NCI-H510A (cell line): ENCODE measurements at regions not wholly inside any gene's neighbourhood (a gene's known extent, or its start where the extent isn't known, plus 50 kb on each side); places are given as distances from the start of the nearest gene placed in this dataset.

Experiments
- DNase-seq: peaks from one replicate; lab custom pipeline; 2025; lab: John Stamatoyannopoulos, UW

DNA sequence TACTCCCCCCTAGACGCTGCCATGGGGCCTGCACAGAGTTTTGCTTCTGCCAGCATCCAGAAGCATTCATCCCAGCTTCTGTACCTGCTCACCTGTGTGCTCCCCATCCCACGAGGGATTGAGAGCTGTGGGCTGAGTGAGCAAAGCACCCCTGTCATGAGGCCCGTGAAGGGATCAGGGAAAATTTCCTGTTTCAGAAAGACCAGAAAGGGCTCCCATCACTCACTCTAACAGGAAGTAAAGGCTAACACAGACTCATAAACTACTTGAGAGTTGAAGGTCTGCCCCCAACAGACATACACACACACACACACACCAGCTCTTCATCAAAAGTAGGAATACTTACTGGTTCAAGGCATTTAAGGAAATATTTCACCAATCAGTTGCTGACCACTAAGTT, 256.5 kb upstream of the NT5E start:
- no peak for DNase-seq

DNA sequence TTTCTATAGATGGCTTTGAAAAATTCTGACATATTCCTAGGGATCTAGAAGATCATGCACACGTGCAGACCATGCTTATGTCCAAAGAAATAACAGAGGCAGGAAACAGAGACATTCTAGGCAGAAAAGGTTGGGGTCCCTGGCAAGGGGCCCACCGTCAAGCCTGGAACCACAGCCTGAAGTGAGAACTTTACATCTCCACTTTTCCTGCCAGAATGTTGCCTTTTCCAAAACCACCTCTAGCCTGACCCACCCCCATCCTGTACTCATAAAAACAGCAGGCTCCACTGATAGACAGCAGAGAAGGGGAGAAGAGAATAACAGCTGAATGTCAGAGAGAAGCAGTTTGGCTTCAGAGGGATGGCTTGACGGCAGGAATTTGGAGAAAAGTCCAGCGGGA, 257.3 kb upstream of the NT5E start:
- no peak for DNase-seq

DNA sequence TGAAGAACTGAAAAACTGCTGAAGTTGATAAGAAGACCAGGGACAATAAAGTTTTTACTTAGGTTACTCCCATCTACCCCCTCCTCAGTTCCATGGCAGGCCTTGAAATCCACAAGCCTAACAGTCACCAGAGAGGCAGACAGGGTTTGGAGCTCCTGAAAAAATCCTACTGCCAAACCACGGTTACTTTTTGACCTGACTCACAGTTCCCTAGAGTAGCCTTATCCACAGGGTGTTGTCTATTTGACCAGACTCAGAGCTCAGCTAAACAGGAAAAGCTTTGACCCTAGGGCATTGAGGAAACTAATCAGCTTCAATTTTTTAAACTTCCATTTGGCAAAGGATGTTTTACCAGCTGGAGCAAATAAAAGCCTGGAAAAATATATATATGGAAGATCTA, 257.7 kb upstream of the NT5E start:
- DNase-seq: no peak

DNA sequence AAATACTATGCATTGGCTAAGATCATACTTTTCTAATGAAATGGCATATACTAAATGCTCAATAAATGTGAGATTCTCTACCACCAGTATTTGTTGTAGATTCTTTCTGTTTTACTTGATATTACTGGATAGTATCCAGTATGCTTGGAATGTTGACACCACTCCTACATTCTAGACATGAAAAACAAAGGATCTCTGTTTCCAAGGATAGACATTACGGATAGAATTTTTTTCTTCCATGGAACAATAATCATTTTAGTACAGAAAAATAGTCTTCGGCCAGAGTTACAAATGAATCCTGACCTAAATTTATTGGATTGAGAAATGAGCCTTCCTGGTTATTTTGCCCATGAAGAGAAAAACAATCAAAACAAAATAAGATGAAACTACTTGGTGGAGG, 258.2 kb upstream of the NT5E start:
- DNase-seq: no peak

DNA sequence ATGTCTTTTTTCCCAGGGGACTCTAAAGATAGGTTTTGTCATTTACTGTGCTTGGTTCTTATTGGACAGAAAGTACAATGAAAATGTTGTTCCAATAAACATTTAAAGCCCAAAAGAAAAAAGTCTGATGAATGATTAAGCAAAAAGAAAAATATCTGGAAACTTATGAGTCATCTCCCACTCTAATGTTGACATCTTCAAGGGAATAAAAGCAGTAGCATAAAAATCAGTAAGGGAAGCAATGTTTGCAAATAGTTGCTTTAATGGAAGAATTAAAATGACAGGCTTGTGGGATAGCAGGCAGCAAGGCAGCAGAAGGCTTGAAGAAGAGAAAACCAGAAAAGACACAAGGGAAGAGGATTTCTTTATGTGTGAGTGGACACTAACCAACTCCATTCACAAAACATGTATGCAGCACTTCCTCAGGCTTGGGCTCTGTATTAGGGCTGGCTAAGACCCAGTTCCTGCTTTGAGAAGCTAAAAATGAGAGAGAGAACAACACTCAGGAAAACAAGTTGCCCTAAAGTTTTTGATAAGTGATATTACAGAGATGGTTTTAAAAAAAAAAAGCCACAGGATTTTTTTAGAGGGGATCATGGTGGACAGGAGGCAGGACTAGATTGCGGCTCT, 263.2 kb upstream of the NT5E start:
- DNase-seq: no peak

DNA sequence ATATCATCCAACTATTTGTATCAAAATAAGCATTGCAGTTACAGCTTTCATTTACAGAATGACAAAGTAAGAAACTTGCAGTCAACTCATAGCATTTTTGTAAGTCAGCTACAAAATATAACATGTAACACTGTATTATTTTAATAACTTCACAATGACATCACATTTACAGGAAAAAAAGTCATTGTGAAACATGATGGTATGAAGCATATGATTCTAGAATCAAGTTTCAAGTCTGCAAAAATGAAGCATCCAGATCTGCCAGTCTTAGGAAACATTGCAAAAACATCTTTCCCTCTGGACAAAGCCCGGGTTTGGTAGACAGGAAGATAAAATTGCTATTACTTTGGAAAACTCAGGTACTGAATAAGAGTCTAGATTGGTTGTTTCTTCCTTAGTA, 263.9 kb upstream of the NT5E start:
- DNase-seq: no peak

DNA sequence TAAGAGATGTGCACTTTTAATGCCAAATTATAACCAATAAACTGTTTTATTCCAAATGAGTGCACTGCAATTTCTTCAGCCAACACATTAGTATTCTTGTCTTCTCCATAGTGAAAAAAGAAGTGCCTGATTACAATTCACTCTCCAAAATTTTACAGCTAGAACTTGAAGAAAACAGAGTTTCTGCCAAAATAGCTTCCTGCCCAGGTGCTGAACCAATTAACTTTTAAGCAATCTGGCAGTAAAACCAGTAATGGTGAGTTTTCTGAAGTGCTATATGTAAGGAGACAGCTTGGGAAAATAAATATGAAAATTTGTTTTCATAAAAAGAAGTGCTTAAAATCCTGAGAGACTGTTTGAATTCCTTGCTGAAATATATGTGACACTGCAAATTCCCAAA, 266.0 kb upstream of the NT5E start:
- no peak for DNase-seq

DNA sequence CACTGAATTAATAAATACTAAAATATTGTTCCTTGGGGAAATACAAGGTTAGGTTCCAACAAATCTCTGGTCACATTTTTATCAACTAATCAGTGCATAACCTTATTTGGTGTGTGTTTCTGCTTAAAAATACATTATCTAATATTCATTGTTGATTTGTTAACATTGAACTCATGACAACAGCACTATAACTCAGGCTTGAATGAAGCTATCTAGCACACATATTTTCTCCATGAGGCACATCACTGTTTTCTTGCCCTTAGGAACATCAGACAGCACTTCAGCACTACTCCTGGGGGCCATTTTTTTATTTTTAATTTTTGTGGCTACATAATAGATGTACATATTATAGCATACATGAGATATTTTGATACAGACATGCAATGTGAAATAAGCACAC, 277.2 kb upstream of the NT5E start:
- DNase-seq: no peak

DNA sequence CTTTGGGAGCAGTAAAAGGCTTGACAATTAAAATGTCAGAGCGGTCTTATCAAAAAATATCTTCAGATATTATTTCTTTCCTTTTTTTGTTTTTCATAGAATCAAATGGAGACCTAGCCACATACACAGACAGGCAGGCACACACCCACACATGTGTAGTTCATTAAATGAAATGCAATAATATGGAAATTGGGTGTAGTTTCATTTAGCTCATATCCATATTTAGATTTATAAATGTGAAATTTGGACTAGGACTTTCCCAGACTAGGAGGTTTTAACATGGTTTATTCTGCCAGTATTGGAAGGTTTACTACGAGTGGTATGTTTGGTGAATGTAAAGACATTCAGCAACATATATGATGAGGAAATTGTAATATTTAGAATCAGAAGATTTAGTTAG, 277.7 kb upstream of the NT5E start:
- no peak for DNase-seq

DNA sequence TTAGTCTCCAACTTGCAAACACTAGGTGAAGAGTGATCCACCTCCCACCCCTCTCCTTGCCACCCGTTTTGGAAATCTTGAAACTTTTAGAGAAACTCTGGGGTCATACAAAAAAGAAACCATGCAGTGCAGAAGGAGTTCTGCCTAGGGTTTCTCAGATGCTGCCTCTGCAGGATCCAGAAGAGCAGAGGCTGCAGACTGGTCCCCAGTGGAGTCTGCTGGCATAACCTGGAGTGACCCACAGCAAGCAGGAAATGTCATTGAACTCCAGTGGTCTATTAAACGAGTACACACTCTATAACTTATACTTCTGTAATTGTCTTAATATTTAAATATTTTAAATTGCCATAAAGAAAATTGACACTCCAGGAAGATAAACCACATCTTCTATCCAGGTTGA, 280.7 kb upstream of the NT5E start:
- no peak for DNase-seq

DNA sequence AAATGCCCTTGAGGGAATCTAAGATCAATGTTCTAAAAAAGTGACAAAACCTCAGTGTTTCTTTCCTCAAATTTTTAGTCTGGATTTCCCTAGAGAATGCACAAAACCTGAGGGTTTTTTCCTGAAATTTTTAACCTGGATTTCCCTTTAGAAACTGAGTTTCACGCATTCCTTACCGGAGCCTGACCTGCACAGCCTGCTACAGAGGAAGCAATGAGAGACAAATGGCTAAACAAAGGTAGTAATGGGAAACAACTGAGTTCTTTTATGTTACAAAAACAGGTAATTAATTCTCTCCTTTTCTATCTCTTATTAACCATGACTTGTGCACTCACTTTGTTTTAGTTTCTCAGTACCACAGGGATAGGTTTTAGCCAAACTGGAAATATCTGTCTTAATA, 281.7 kb upstream of the NT5E start:
- DNase-seq: no peak

DNA sequence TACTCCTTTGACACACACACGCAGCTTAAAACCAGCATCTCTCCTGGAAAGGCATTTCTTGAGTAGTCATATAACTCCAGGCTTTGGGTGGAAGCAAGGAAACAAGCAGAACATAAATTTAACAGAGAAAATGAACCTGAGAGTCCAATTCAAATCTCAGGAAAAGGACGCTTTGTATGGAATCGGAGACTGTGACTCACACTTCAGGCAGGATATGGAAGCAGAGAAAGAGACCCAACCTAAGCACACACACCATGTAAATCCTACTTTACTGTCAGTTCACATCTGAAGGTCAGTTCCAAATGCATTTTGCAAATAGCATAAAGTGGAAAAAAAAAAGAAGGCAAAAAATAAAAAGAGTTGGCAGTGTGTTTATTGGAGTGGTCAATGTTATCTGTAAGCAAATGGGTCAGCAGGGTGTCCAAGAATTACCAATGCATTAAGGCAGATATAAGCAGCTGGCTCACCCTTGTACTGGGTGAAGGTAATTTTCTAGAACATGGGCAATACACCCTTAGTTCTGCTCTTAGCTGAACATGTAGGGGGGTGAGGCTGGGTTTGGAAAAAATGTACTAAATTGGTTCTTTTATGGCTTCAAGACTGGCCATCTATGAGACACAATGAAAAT, 283.7 kb upstream of the NT5E start:
- no peak for DNase-seq

DNA sequence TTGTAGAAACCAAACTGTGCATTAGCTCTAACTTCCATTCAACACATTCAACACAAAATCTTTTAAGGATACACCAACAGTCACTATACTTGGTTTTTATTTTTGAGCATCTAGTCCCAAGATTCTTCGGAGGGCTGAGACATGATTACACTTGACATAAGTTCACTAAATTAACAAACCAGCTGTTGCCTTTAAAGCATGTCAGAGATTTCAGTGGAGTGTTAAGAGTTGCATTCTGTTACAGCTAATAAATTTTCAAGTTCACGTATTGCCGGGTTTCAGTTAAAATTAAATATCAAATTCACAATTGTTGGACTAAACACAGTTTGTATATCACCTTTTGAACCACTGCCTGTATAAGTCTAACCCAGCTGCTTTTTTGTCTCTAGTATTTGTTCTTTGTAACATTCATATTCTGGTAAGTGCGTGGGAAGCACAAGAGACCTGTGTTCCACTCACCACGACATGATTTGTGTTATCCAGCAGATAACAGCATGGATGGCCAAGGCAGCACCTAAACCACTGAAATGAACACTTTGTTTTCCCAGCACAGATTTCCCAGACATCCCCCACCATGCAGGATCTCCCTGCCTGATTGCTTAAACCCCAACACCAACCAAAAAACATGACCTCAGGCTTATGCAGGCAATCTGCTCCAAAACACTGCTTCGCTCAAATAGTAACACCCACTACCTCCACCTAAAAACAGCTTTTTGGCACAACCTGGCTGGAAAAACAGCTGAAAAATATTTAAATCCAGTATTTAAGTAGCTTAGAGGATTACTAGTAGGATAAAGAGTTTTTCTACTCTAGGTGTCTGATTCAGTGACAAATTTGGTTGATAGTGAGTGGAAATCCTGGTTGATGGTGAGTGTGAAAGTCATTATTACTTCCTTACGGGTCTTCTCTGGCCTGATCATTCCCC, 286.5 kb upstream of the NT5E start:
- no peak for DNase-seq

DNA sequence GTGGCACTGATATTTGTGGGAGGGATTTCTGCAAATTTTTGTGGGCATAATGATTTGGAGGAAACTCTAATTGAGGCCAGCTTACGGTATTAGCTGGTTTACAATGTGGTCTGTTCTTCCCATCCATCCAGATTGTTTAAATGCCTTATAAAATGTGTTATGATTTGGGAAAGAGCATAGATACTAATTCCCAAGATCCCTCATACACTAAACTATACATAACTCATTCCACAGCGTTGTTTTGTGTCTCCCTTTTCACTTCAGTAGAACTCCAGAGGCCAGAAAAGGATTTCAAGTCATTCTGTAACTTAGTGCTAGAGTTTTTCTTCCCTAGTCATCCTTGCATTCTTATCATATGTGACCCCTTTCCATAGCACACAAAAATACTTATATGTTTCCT, 292.6 kb upstream of the NT5E start:
- no peak for DNase-seq

DNA sequence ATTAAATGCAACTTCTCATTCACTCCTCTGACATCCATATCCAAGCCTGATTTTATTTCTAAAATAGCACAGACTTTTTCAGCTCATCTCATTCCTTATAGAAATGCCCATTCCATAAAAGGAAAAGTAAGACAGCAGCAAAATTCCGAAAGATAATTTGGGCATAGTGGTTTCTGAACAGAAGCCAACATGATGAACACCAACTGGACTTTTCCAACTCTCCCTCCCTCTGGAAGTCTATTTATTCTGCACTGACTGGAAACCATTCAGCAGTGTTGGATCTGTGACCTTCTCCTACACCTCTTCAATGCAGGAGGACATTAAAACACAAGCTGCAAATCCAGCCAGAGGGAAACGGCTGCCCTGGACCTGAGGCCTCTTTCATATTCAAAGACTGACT, 306.2 kb upstream of the NT5E start:
- no peak for DNase-seq

DNA sequence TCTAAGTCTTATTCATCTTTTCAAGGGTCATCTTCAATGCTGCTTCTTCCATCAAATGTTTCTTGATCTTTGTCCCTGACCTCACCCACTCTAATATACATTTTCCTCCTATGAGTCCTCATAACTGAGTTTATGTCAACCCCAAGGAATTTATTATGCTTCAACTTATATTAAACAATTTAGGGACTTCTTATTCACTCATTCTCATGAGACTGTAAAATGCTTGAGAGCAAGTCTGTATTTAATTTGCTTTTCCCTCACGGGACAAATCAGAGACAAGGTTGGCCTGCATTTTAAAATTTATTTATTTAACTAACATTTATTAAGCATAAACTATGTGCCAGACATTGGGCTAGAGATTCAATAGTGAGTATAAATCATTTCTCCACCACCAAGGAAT, 312.0 kb upstream of the NT5E start:
- DNase-seq: no peak

DNA sequence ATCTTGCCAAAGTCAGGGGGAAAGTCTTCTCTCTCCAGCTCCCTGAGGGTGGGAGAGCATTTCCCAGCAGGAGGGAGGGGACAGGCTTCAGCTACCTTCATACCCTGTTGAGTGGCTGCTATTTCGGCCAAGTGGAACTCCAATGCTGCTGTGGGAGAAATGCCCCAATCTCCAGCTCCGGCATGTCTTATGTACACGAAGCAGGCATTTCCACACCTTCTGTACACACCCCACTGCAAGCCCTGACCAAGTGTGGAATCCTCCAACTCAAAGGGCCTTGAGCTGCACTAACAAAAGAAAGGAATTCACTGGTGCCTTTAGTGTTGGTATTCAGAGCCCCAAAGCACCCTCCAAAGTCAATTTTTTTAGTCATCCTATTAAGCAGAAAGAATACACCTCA, 313.6 kb upstream of the NT5E start:
- no peak for DNase-seq

DNA sequence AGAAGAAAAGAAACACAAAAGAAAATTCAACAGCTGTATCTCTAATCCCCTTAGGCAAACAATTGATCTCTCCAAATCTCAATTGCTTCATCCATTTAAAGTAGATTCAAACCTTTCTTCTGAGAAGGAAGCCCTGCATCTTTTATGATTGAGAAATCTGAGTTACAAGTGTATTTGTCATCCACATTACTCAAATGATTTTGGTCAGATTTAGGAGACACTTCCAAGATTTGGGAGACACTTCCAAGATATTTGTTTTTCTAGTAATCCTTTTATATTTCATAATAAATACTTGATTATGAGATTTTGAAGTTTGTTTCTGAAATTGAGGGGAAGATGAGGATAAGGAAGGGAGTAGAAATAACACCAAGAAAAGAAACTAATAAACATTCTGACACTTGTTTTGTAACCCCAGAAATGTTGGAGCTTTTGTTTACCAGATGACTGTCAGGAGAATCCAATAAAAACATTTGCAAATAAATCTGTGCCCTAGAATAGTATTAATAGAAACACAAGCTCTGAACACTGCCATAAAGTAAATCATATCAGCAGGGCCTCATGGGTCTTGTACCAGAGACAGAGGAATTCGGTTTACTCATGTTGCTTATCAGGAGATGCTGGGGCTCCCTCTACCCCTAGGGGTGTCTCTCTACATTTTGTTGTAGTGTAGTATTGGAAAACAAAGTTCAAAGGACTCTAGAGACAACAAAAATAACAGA, 314.3 kb upstream of the NT5E start:
- DNase-seq: no peak

DNA sequence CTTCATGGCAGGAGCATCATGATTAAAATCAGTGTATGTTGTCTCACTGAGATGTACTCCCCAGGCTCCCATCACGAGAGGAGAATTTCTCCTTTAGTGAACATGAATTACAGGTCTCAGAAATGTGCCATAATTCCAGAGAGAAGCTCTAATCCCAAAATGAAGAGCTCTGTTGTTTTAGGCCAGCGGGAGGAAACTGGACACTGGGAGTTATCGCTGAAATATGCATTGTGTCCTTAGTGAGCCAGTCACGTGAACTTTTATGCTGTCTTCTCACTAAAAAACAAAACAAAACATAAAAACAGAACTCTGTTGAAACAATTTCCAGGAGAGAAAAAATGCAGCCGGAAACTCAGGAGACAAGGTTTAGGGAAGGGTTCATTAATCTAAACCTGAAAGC, 315.7 kb upstream of the NT5E start:
- no peak for DNase-seq

DNA sequence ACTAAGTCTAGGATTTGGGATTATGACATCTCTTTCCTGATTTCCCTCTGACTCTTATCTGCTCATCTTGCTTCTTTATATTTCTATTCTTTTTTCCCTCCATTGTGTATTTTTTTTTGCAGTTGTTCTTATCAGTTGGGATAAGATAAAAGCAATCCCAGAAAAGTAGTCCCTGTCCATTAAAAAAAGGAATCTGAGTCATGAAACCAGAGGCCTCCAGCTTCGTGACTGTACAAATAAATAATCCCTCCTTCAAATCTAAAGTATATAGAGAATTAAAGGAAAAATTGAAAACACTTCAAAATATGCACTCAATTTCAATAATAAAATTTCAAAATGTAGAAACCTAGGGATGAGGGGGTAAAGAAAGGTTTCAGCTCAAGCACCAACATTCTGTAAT, 317.8 kb upstream of the NT5E start:
- DNase-seq: no peak

DNA sequence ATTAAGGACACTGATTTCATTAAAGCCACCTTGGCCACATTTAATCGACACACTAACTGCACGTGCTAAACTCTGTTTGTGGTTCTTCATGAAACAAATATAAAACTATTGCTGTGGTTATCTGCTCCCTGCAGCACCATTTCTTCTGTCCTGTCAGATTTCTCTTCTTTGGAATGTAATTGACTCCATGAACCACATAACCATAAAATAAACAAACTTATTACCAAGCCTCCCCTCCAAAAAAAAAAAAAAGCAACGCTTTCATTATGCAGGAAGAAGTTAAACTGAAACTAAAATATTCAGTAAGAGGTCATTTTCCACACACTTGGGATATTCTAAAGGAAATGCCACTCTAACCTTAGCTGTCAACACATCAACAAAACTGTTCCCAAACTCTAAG, 319.1 kb upstream of the NT5E start:
- DNase-seq: no peak

DNA sequence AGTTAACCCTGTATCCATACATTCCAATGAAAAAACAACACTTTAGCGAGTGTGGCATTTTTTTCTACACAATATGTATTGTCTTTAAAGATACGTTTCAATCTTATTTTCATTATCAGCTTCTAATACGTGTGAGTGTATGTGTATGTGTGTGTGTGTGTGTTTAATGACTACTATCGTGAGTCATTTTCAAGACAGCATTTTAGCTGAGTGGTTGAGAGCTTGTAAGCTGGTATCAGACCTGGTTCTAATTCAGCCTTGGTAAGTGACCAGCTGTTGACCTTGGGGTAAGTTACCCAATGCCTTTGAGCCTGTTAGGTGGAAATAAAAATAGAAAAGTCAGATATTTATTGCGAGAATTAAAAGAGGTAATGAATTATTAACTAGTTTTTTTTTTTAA, 320.0 kb upstream of the NT5E start:
- no peak for DNase-seq

DNA sequence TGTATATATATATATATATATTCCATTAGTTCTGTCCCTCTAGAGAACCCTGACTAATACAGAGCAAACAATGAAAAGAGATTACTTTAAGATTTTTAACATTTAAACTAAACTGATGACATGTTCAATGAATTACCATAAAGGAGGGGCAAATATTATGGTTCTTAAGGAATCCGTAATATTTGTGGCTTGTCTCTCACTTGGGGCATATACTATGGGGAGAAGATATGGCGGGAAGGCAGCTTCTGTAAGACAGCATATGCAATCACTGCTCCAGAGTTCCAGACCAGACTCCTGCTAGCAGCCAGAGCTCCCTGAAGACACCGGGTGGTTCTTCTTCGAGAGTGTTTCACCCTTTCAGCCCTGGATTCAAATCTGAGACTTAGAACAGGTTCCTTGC, 321.1 kb upstream of the NT5E start:
- no peak for DNase-seq
